ENCODE measurements at regions not wholly inside any gene's neighbourhood (a gene's known extent, or its start where the extent isn't known, plus 50 kb on each side); places are given as distances from the start of the nearest gene placed in this dataset.

DNA sequence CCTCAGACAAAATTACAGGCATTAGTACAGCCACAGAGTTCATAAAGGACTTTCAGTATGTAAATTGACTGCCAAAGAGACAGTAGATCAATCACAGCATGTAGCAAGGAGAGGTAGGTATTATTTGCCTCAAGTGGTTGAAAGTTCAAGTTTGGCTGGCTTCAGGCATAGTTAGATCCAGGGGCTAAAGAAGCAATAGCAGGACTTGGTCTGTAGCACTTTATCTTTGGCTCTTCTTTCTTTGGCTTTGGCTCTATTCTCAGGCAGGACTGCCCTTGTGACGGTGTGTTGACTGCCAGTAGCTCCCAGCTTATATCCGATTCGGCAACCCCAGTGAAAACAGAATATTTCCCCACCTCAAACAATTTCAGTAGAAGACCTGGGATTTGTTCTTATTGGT is 346.0 kb upstream of the TBX3 start:
- H3K27ac ChIP-seq (ENCODE audit: low read depth in 1 of 2, low read length in 2 of 2): no peak overlapping the region
- Mint-ChIP-seq H3K9me3 (peaks cover 0 to 13% (median 0%) of the 10 kb centered on the region in 7 donors), H3K27ac (no peak overlapping the region), H3K27me3 (ENCODE audit: low read depth in 3 of 3) (peaks cover 0 to 4% (median 3%) of the 10 kb centered on the region in 3 donors), H3K36me3 (no peaks in the 10 kb centered on the region), H3K4me1 (no peaks in the 10 kb centered on the region), H3K4me3 (no peak overlapping the region)
- no peaks in the 10 kb centered on the region for H3K4me1 ChIP-seq (ENCODE audit: control insufficient read depth in 1 of 2, insufficient read depth in 2 of 2, low read length in 2 of 2)
- no peaks in the 10 kb centered on the region for H4K20me1 ChIP-seq (ENCODE audit: insufficient read depth, low read length)
- H3K9me3 ChIP-seq (replicated peaks in 1 of 2; ENCODE audit: control insufficient read depth in 1 of 2, insufficient read depth in 1 of 2, low read length in 2 of 2): no peaks in the 10 kb centered on the region
- WGBS (ENCODE audit: insufficient coverage): no CpG with 5 or more reads among the region's 3 CpGs
- no peak overlapping the region for H3K4me3 ChIP-seq (replicated peaks in 1 of 3; ENCODE audit: low read depth in 2 of 3, low read length in 3 of 3)
- no peak overlapping the region for H3K9ac ChIP-seq (ENCODE audit: insufficient read depth, low read length, poor library complexity, severe bottlenecking)
- TF ChIP-seq, protein P1, sequence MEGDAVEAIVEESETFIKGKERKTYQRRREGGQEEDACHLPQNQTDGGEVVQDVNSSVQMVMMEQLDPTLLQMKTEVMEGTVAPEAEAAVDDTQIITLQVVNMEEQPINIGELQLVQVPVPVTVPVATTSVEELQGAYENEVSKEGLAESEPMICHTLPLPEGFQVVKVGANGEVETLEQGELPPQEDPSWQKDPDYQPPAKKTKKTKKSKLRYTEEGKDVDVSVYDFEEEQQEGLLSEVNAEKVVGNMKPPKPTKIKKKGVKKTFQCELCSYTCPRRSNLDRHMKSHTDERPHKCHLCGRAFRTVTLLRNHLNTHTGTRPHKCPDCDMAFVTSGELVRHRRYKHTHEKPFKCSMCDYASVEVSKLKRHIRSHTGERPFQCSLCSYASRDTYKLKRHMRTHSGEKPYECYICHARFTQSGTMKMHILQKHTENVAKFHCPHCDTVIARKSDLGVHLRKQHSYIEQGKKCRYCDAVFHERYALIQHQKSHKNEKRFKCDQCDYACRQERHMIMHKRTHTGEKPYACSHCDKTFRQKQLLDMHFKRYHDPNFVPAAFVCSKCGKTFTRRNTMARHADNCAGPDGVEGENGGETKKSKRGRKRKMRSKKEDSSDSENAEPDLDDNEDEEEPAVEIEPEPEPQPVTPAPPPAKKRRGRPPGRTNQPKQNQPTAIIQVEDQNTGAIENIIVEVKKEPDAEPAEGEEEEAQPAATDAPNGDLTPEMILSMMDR (IDR thresholded peaks at IDR 0.05): no peak
- no peak overlapping the region for H3K4me2 ChIP-seq (replicated peaks; ENCODE audit: extremely low read depth, low read length, poor library complexity, severe bottlenecking)
- H3K27me3 ChIP-seq (ENCODE audit: control insufficient read depth in 2 of 2, insufficient read depth in 2 of 2, low read length in 2 of 2): no peaks in the 10 kb centered on the region
- intact Hi-C loops (cut with micrococcal nuclease): no loop called here
- no peaks in the 10 kb centered on the region for H3K79me2 ChIP-seq (ENCODE audit: insufficient read depth, low read length)
- H2AFZ ChIP-seq (ENCODE audit: insufficient read depth, low read depth, low read length, poor library complexity, severe bottlenecking): no peak overlapping the region
- H3K36me3 ChIP-seq (replicated peaks in 1 of 2; ENCODE audit: control insufficient read depth in 1 of 2, insufficient read depth in 2 of 2, low read length in 2 of 2): no peaks in the 10 kb centered on the region
- DNase-seq: no peak

DNA sequence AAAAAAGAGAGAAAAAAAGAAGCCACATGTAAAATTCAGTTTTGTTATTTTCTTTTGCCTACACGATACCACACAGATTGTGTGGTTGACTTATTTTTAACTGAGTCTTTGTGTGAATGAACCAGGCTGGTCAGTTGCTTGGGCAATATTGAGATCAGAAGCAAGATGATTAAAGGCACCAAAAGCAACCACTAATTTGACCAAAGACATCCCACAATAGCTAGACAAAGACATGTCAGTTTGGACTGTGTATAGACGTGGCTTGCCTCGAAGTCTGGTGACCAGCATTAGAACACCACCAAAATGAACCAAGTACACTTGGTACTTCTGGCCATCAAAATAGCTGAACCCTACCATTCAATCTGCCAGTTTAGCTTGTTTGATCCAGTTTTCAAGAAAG is 340.6 kb upstream of the TBX3 start:
- Mint-ChIP-seq H3K27ac (no peak overlapping the region), H3K36me3 (no peaks in the 10 kb centered on the region), H3K4me1 (no peaks in the 10 kb centered on the region), H3K9me3 (peaks cover 0 to 17% (median 3%) of the 10 kb centered on the region in 7 donors), H3K4me3 (no peak overlapping the region), H3K27me3 (ENCODE audit: low read depth in 3 of 3) (peaks cover 0 to 3% (median 2%) of the 10 kb centered on the region in 3 donors)
- no peak for DNase-seq
- no peak overlapping the region for H3K4me3 ChIP-seq (replicated peaks in 1 of 3; ENCODE audit: low read depth in 2 of 3, low read length in 3 of 3)
- intact Hi-C loops (cut with micrococcal nuclease): no loop called here
- no peaks in the 10 kb centered on the region for H4K20me1 ChIP-seq (ENCODE audit: insufficient read depth, low read length)
- H3K27me3 ChIP-seq (ENCODE audit: control insufficient read depth in 2 of 2, insufficient read depth in 2 of 2, low read length in 2 of 2): no peaks in the 10 kb centered on the region
- TF ChIP-seq, protein P1 (IDR thresholded peaks at IDR 0.05): no peak
- H3K4me1 ChIP-seq (ENCODE audit: control insufficient read depth in 1 of 2, insufficient read depth in 2 of 2, low read length in 2 of 2): no peaks in the 10 kb centered on the region
- H3K9ac ChIP-seq (ENCODE audit: insufficient read depth, low read length, poor library complexity, severe bottlenecking): no peak overlapping the region
- H2AFZ ChIP-seq (ENCODE audit: insufficient read depth, low read depth, low read length, poor library complexity, severe bottlenecking): no peak overlapping the region
- no peaks in the 10 kb centered on the region for H3K79me2 ChIP-seq (ENCODE audit: insufficient read depth, low read length)
- H3K4me2 ChIP-seq (replicated peaks; ENCODE audit: extremely low read depth, low read length, poor library complexity, severe bottlenecking): no peak overlapping the region
- H3K36me3 ChIP-seq (replicated peaks in 1 of 2; ENCODE audit: control insufficient read depth in 1 of 2, insufficient read depth in 2 of 2, low read length in 2 of 2): no peaks in the 10 kb centered on the region
- WGBS (ENCODE audit: insufficient coverage): 85% methylated on average over 2 of the region's 3 CpGs
- H3K9me3 ChIP-seq (replicated peaks in 1 of 2; ENCODE audit: control insufficient read depth in 1 of 2, insufficient read depth in 1 of 2, low read length in 2 of 2): no peaks in the 10 kb centered on the region
- no peak overlapping the region for H3K27ac ChIP-seq (ENCODE audit: low read depth in 1 of 2, low read length in 2 of 2)
